ENCODE measurements at regions not wholly inside any gene's neighbourhood (a gene's known extent, or its start where the extent isn't known, plus 50 kb on each side); places are given as distances from the start of the nearest gene placed in this dataset.
A peak's percentile ranks its signal among the peaks of the same experiment; 100 is the strongest.

- H3K4me3 ChIP-seq, result peak overlapping the region in 3 of 4 donors; percentile 29 to 58 (median 54)
- intact Hi-C loops (cut with DNase I), result loop anchor here in 1 of 2 donors (10.0 kb wide), 1 partner anchor 258 kb away; no protein-coding TSS in a partner anchor
- no peaks in the 10 kb centered on the region for H3K27me3 ChIP-seq
- WGBS, 4 donors, result 6 to 19% (median 10%) methylated on average over 15 to 80 of the region's 81 CpGs
- TF ChIP-seq POLR2A (IDR thresholded peaks at IDR 0.05), result peak; percentile 56 to 66
- TF ChIP-seq, protein P1, sequence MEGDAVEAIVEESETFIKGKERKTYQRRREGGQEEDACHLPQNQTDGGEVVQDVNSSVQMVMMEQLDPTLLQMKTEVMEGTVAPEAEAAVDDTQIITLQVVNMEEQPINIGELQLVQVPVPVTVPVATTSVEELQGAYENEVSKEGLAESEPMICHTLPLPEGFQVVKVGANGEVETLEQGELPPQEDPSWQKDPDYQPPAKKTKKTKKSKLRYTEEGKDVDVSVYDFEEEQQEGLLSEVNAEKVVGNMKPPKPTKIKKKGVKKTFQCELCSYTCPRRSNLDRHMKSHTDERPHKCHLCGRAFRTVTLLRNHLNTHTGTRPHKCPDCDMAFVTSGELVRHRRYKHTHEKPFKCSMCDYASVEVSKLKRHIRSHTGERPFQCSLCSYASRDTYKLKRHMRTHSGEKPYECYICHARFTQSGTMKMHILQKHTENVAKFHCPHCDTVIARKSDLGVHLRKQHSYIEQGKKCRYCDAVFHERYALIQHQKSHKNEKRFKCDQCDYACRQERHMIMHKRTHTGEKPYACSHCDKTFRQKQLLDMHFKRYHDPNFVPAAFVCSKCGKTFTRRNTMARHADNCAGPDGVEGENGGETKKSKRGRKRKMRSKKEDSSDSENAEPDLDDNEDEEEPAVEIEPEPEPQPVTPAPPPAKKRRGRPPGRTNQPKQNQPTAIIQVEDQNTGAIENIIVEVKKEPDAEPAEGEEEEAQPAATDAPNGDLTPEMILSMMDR (IDR thresholded peaks at IDR 0.05), result peak; percentile 34 to 90 (median 68)
- H3K4me1 ChIP-seq (replicated peaks in 1 of 2), result peaks cover 0 to 17% of the 10 kb centered on the region in 2 donors
- DNase-seq, result peak; percentile 94 to 98 (median 96)
- H3K9me3 ChIP-seq (replicated peaks in 1 of 3), result no peaks in the 10 kb centered on the region
- H3K36me3 ChIP-seq (replicated peaks in 1 of 2), result no peaks in the 10 kb centered on the region
- peak overlapping the region; percentile 35 to 89 (median 78) for H3K27ac ChIP-seq
These were observed 269.6 kb downstream of the RPS24 start for GRCh38 chr10:78302989-78303854.

- 91 to 93% (median 91%) methylated on average over 10 to 12 of the region's 12 CpGs for WGBS, 4 donors
- TF ChIP-seq POLR2A (IDR thresholded peaks at IDR 0.05), result no peak
- TF ChIP-seq, protein P1 (IDR thresholded peaks at IDR 0.05), result no peak
- Histone ChIP-seq H3K27ac (no peak overlapping the region), H3K4me1 (replicated peaks in 1 of 2) (peaks cover 0 to 17% of the 10 kb centered on the region in 2 donors), H3K4me3 (no peak overlapping the region), H3K27me3 (no peaks in the 10 kb centered on the region), H3K36me3 (replicated peaks in 1 of 2) (no peaks in the 10 kb centered on the region), H3K9me3 (replicated peaks in 1 of 3) (no peaks in the 10 kb centered on the region)
- intact Hi-C loops (cut with DNase I), result loop anchor here in 1 of 2 donors (10.0 kb wide), 1 partner anchor 260 kb away; no protein-coding TSS in a partner anchor
- peak in 2 of 7 donors; percentile 20 to 52 for DNase-seq
These were observed 270.7 kb downstream of the RPS24 start for GRCh38 chr10:78304091-78305045.

- H3K9me3 ChIP-seq (replicated peaks in 1 of 3), result no peaks in the 10 kb centered on the region
- no peaks in the 10 kb centered on the region for H3K27me3 ChIP-seq
- H3K4me1 ChIP-seq (replicated peaks in 1 of 2), result peaks cover 0 to 17% of the 10 kb centered on the region in 2 donors
- no peaks in the 10 kb centered on the region for H3K36me3 ChIP-seq (replicated peaks in 1 of 2)
- peak in 1 of 7 donors; percentile 12 for DNase-seq
- TF ChIP-seq POLR2A (IDR thresholded peaks at IDR 0.05), result no peak
- TF ChIP-seq, protein P1 (IDR thresholded peaks at IDR 0.05), result no peak
- no peak overlapping the region for H3K27ac ChIP-seq
- 82 to 94% (median 92%) methylated on average over 3 of the region's 3 CpGs for WGBS, 4 donors
- H3K4me3 ChIP-seq, result no peak overlapping the region
- intact Hi-C loops (cut with DNase I), result loop anchor here in 1 of 2 donors (10.0 kb wide), 1 partner anchor 261 kb away; no protein-coding TSS in a partner anchor
These were observed 271.6 kb downstream of the RPS24 start for GRCh38 chr10:78305311-78305710.
